ENCODE measurements at regions not wholly inside any gene's neighbourhood (a gene's known extent, or its start where the extent isn't known, plus 50 kb on each side); places are given as distances from the start of the nearest gene placed in this dataset.
A peak's percentile ranks its signal among the peaks of the same experiment; 100 is the strongest.

- Histone ChIP-seq H3K9ac (replicated peaks in 1 of 4; ENCODE audit: extremely low read depth in 1 of 4, low read depth in 3 of 4, low read length in 3 of 4) (no peak overlapping the region), H2BK5ac (ENCODE audit: low read depth, low read length) (no peak overlapping the region), H3K27ac (ENCODE audit: low read depth, low read length) (no peak overlapping the region), H3K23me2 (ENCODE audit: low read depth, low read length) (no peaks in the 10 kb centered on the region), H4K5ac (ENCODE audit: insufficient read length, low read depth, low read length) (no peak overlapping the region), H2BK15ac (ENCODE audit: low read length) (no peak overlapping the region), H2BK120ac (replicated peaks; ENCODE audit: low read depth, low read length) (no peak overlapping the region), H2AK5ac (ENCODE audit: low read depth, low read length) (no peak overlapping the region), H3K23ac (ENCODE audit: insufficient read length) (no peak overlapping the region), H3K4me3 (ENCODE audit: extremely low read depth in 1 of 4, insufficient read depth in 2 of 4, low read depth in 3 of 4, low read length in 4 of 4) (no peak overlapping the region), H3K18ac (ENCODE audit: extremely low read depth, low read length) (no peak overlapping the region), H4K8ac (ENCODE audit: extremely low read depth, insufficient read depth, low read length) (no peak overlapping the region), H3K9me3 (ENCODE audit: insufficient read depth in 2 of 2, low read depth in 1 of 2, low read length in 1 of 2) (no peaks in the 10 kb centered on the region), H4K20me1 (replicated peaks in 1 of 2; ENCODE audit: control insufficient read depth in 1 of 2, insufficient read depth in 2 of 2, low read length in 2 of 2) (no peaks in the 10 kb centered on the region), H3K79me1 (ENCODE audit: low read depth, low read length) (no peaks in the 10 kb centered on the region), H3K56ac (replicated peaks; ENCODE audit: insufficient read length, low read depth, low read length) (no peak overlapping the region), H2BK12ac (ENCODE audit: low read depth, low read length) (no peak overlapping the region), H3K79me2 (ENCODE audit: control insufficient read depth in 1 of 2, insufficient read depth in 2 of 2, low read length in 2 of 2) (no peaks in the 10 kb centered on the region), H3K27me3 (replicated peaks in 1 of 4; ENCODE audit: control insufficient read depth in 3 of 4, extremely low read depth in 1 of 4, insufficient read depth in 3 of 4, low read length in 3 of 4) (no peaks in the 10 kb centered on the region), H3K36me3 (ENCODE audit: control insufficient read depth in 2 of 4, insufficient read depth in 4 of 4, low read length in 3 of 4) (no peaks in the 10 kb centered on the region), H4K91ac (replicated peaks; ENCODE audit: insufficient read length, low read length) (no peak overlapping the region), H2BK20ac (ENCODE audit: low read length) (no peak overlapping the region), H3K4ac (replicated peaks; ENCODE audit: insufficient read length, low read depth, low read length) (no peak overlapping the region), H2AFZ (ENCODE audit: low read length) (no peak overlapping the region), H3K4me1 (replicated peaks in 1 of 4; ENCODE audit: control insufficient read depth in 3 of 4, insufficient read depth in 4 of 4, low read length in 3 of 4) (peaks cover 0 to 3% (median 1%) of the 10 kb centered on the region in 4 experiments; a peak in 3 of 7 replicates), H3K14ac (ENCODE audit: insufficient read length) (no peak overlapping the region), H3K4me2 (ENCODE audit: insufficient read depth in 1 of 2, low read depth in 2 of 2, low read length in 2 of 2) (no peak overlapping the region)
- POLR2A ChIA-PET (ENCODE audit: partially characterized antibody): no interaction called here
- WGBS, 2 experiments (ENCODE audit: extremely low coverage in 1 of 2, insufficient coverage in 1 of 2, insufficient read length in 1 of 2, insufficient replicate concordance in 2 of 2, low coverage in 1 of 2, low lambda C conversion rate in 2 of 2, missing lambda C conversion rate in 1 of 2): 74% methylated on average over 3 of the region's 3 CpGs; no CpG with 5 or more reads in 1 of the 2 experiments
- CTCF ChIA-PET (ENCODE audit: partially characterized antibody): interaction anchor here (0.6 to 1.8 kb wide), 2 partner anchors 35 to 183 kb away, joined by 3 to 4 read pairs; no protein-coding TSS in a partner anchor
- DNase-seq (ENCODE audit: low read depth in 1 of 2, low spot score in 2 of 2) (peak in 1 of 2 experiments; percentile 27), FAIRE-seq (no peak)
- no peak for TF ChIP-seq SAP30 (IDR thresholded peaks at IDR 0.05; ENCODE audit: insufficient read depth, insufficient replicate concordance, low read length)
- no peak for TF ChIP-seq TAF7 (optimal IDR thresholded peaks at IDR 0.05; ENCODE audit: borderline replicate concordance, low read depth, low read length)
- no peak for TF ChIP-seq CBX5 (IDR thresholded peaks at IDR 0.05; ENCODE audit: low read depth, low read length)
- no peak for TF ChIP-seq RFX5 (IDR thresholded peaks at IDR 0.05; ENCODE audit: borderline replicate concordance, low read depth, low read length)
- TF ChIP-seq ATF2 (IDR thresholded peaks at IDR 0.05; ENCODE audit: low read length): no peak
- TF ChIP-seq JUND (IDR thresholded peaks at IDR 0.05; ENCODE audit: low read length): no peak
- no peak for TF ChIP-seq BRCA1 (IDR thresholded peaks at IDR 0.05; ENCODE audit: low read depth, low read length)
- TF ChIP-seq USF2 (IDR thresholded peaks at IDR 0.05; ENCODE audit: low read length): no peak
Measured at GRCh38 chr2:11018651-11019185, 107.0 kb downstream of the KCNF1 start.

Data from H1 (cell line).